ENCODE measurements at regions not wholly inside any gene's neighbourhood (a gene's known extent, or its start where the extent isn't known, plus 50 kb on each side); places are given as distances from the start of the nearest gene placed in this dataset.
"Not testable (repeated sequence)": the region's sequence is repeated elsewhere in the genome, so short reads cannot be mapped to it uniquely, and the experiment has no call there.

DNA sequence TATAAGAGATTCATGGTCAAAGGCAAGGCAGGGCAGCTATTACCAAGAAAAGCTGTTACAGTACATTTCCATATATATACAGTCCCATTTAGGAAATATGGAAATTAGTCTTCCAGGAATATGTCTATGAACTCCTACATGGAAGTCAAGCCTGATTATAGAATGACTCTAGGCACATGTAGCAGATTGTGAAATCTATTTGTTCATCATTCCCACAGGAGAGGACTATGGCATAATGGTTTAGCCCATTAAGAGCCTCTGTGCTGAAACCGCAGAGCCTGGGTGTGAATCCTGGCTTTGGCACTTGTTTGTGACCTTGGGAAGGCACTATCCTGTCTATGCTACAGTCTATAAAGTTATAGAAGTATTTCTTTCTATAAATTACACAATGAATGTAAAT lies 764.8 kb downstream of the RAPGEF2 start:
- no peaks in the 10 kb centered on the region for H3K27me3 ChIP-seq (ENCODE audit: control insufficient read depth in 3 of 3, insufficient read depth in 3 of 3, low read length in 3 of 3)
- no peaks in the 10 kb centered on the region for H3K9me3 ChIP-seq (ENCODE audit: control insufficient read depth in 2 of 2, insufficient read depth in 1 of 2, low read depth in 1 of 2, low read length in 1 of 2)
- no peak overlapping the region for H3K4me3 ChIP-seq (ENCODE audit: low read depth in 1 of 3, low read length in 3 of 3)
- 84 to 96% (median 95%) methylated on average over 1 of the region's 1 CpG for WGBS, 3 donors
- H3K4me1 ChIP-seq (ENCODE audit: control insufficient read depth in 3 of 3, insufficient read depth in 2 of 3, low read depth in 1 of 3, low read length in 2 of 3) = no peaks in the 10 kb centered on the region
- no peaks in the 10 kb centered on the region for H3K36me3 ChIP-seq (ENCODE audit: control insufficient read depth in 3 of 3, insufficient read depth in 2 of 3, low read depth in 1 of 3, low read length in 3 of 3)
- DNase-seq (no peak), FAIRE-seq (no peak)
- no peak overlapping the region for H3K27ac ChIP-seq (ENCODE audit: low read depth in 1 of 3, low read length in 2 of 3)

DNA sequence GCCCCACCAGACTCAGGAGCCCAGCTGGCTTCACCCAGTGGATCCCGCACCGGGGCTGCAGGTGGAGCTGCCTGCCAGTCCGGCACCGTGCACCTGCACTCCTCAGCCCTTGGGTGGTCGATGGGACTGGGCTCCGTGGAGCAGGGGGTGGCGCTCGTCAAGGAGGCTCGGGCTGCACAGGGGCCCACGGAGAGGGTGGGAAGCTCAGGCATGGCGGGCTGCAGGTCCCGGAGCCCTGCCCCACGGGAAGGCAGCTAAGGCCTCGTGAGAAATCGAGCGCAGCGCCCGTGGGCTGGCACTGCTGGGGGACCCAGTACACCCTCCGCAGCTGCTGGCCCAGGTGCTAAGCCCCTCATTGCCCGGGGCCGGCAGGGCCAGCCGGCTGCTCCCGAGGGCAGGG lies 766.1 kb downstream of the RAPGEF2 start:
- 92 to 93% (median 93%) methylated on average over 22 to 23 of the region's 23 CpGs for WGBS, 3 donors
- not testable (repeated sequence) for H3K4me3 ChIP-seq (ENCODE audit: low read depth in 1 of 3, low read length in 3 of 3); H3K9me3 ChIP-seq (ENCODE audit: control insufficient read depth in 2 of 2, insufficient read depth in 1 of 2, low read depth in 1 of 2, low read length in 1 of 2); H3K36me3 ChIP-seq (ENCODE audit: control insufficient read depth in 3 of 3, insufficient read depth in 2 of 3, low read depth in 1 of 3, low read length in 3 of 3); H3K27ac ChIP-seq (ENCODE audit: low read depth in 1 of 3, low read length in 2 of 3); H3K4me1 ChIP-seq (ENCODE audit: control insufficient read depth in 3 of 3, insufficient read depth in 2 of 3, low read depth in 1 of 3, low read length in 2 of 3); H3K27me3 ChIP-seq (ENCODE audit: control insufficient read depth in 3 of 3, insufficient read depth in 3 of 3, low read length in 3 of 3); DNase-seq; FAIRE-seq

DNA sequence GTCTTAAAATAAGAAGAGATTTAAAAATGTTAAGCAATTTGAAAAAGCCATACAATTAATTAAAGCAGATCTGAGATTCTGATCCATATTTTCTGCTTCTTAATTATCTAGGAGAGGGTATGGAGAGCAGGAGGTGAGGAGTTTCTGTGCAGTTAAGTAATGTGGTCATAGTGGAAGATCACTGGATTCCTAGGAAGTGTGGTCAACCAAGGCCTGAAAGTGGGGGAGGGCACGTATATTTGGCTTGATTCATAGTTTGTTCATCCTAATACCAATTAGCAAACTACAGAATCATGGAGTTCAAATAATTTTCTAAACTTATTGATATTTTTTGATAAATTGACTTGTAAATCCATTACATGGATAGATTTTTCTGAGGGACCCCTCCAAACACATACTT lies 768.3 kb downstream of the RAPGEF2 start:
- no peak for DNase-seq
- FAIRE-seq = no peak
- 48 to 79% (median 55%) methylated on average over 1 of the region's 1 CpG for WGBS, 3 donors
- Histone ChIP-seq H3K27ac (ENCODE audit: low read depth in 1 of 3, low read length in 2 of 3) (no peak overlapping the region), H3K27me3 (ENCODE audit: control insufficient read depth in 3 of 3, insufficient read depth in 3 of 3, low read length in 3 of 3) (no peaks in the 10 kb centered on the region), H3K4me1 (ENCODE audit: control insufficient read depth in 3 of 3, insufficient read depth in 2 of 3, low read depth in 1 of 3, low read length in 2 of 3) (no peaks in the 10 kb centered on the region), H3K4me3 (ENCODE audit: low read depth in 1 of 3, low read length in 3 of 3) (no peak overlapping the region), H3K36me3 (ENCODE audit: control insufficient read depth in 3 of 3, insufficient read depth in 2 of 3, low read depth in 1 of 3, low read length in 3 of 3) (no peaks in the 10 kb centered on the region), H3K9me3 (ENCODE audit: control insufficient read depth in 2 of 2, insufficient read depth in 1 of 2, low read depth in 1 of 2, low read length in 1 of 2) (no peaks in the 10 kb centered on the region)

- H3K9me3 ChIP-seq (ENCODE audit: control insufficient read depth in 2 of 2, insufficient read depth in 1 of 2, low read depth in 1 of 2, low read length in 1 of 2) = peaks cover 0 to 3% of the 10 kb centered on the region in 2 donors
- no peaks in the 10 kb centered on the region for H3K27me3 ChIP-seq (ENCODE audit: control insufficient read depth in 3 of 3, insufficient read depth in 3 of 3, low read length in 3 of 3)
- H3K4me1 ChIP-seq (ENCODE audit: control insufficient read depth in 3 of 3, insufficient read depth in 2 of 3, low read depth in 1 of 3, low read length in 2 of 3) = no peaks in the 10 kb centered on the region
- H3K36me3 ChIP-seq (ENCODE audit: control insufficient read depth in 3 of 3, insufficient read depth in 2 of 3, low read depth in 1 of 3, low read length in 3 of 3) = no peaks in the 10 kb centered on the region
- no peak overlapping the region for H3K4me3 ChIP-seq (ENCODE audit: low read depth in 1 of 3, low read length in 3 of 3)
- H3K27ac ChIP-seq (ENCODE audit: low read depth in 1 of 3, low read length in 2 of 3) = no peak overlapping the region
- FAIRE-seq (no peak), DNase-seq (no peak)
- 57 to 76% (median 65%) methylated on average over 3 of the region's 3 CpGs for WGBS, 3 donors
Measured at GRCh38 chr4:159881158-159881557, 778.3 kb downstream of the RAPGEF2 start.

DNA sequence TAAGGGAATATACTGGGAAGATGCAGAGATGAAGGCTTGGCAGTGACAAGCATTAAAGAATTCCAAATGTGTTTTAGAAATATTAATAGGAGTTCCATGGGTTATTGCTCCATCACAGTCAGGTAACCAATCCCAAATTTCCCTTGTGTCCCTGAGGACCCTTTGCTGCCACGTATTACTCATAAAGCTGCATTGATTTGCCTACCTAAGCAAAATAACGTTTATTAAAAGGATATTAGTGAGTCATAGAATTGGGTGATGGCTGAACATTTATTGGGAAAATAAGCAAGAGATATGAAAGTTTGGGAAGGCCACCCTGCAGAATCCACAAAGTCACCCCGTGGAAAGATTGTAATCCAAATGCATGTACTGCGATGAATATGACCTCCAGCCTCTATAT lies 782.1 kb downstream of the RAPGEF2 start:
- no peaks in the 10 kb centered on the region for H3K36me3 ChIP-seq (ENCODE audit: control insufficient read depth in 3 of 3, insufficient read depth in 2 of 3, low read depth in 1 of 3, low read length in 3 of 3)
- H3K4me3 ChIP-seq (ENCODE audit: low read depth in 1 of 3, low read length in 3 of 3) = no peak overlapping the region
- no peaks in the 10 kb centered on the region for H3K27me3 ChIP-seq (ENCODE audit: control insufficient read depth in 3 of 3, insufficient read depth in 3 of 3, low read length in 3 of 3)
- H3K9me3 ChIP-seq (ENCODE audit: control insufficient read depth in 2 of 2, insufficient read depth in 1 of 2, low read depth in 1 of 2, low read length in 1 of 2) = no peaks in the 10 kb centered on the region
- no peak for FAIRE-seq
- H3K4me1 ChIP-seq (ENCODE audit: control insufficient read depth in 3 of 3, insufficient read depth in 2 of 3, low read depth in 1 of 3, low read length in 2 of 3) = no peaks in the 10 kb centered on the region
- WGBS, 3 donors = 63 to 79% (median 67%) methylated on average over 4 of the region's 4 CpGs
- no peak for DNase-seq
- no peak overlapping the region for H3K27ac ChIP-seq (ENCODE audit: low read depth in 1 of 3, low read length in 2 of 3)

GRCh38 chr4:159899596-159899995 lies 796.7 kb downstream of the RAPGEF2 start:
- 69 to 75% (median 71%) methylated on average over 4 of the region's 4 CpGs for whole genome bisulfite sequencing, 3 donors
- no peaks in the 10 kb centered on the region for H3K27me3 ChIP-seq (ENCODE audit: control insufficient read depth in 3 of 3, insufficient read depth in 3 of 3, low read length in 3 of 3)
- no peaks in the 10 kb centered on the region for H3K36me3 ChIP-seq (ENCODE audit: control insufficient read depth in 3 of 3, insufficient read depth in 2 of 3, low read depth in 1 of 3, low read length in 3 of 3)
- H3K4me1 ChIP-seq (ENCODE audit: control insufficient read depth in 3 of 3, insufficient read depth in 2 of 3, low read depth in 1 of 3, low read length in 2 of 3) = no peaks in the 10 kb centered on the region
- no peak for FAIRE-seq
- no peak for DNase-seq
- H3K4me3 ChIP-seq (ENCODE audit: low read depth in 1 of 3, low read length in 3 of 3) = no peak overlapping the region
- no peaks in the 10 kb centered on the region for H3K9me3 ChIP-seq (ENCODE audit: control insufficient read depth in 2 of 2, insufficient read depth in 1 of 2, low read depth in 1 of 2, low read length in 1 of 2)
- no peak overlapping the region for H3K27ac ChIP-seq (ENCODE audit: low read depth in 1 of 3, low read length in 2 of 3)

GRCh38 chr4:159900562-159900961 lies 797.7 kb downstream of the RAPGEF2 start:
- FAIRE-seq (no peak), DNase-seq (no peak)
- no peaks in the 10 kb centered on the region for H3K4me1 ChIP-seq (ENCODE audit: control insufficient read depth in 3 of 3, insufficient read depth in 2 of 3, low read depth in 1 of 3, low read length in 2 of 3)
- no peak overlapping the region for H3K4me3 ChIP-seq (ENCODE audit: low read depth in 1 of 3, low read length in 3 of 3)
- WGBS, 3 donors = 86 to 94% (median 92%) methylated on average over 1 of the region's 1 CpG
- H3K36me3 ChIP-seq (ENCODE audit: control insufficient read depth in 3 of 3, insufficient read depth in 2 of 3, low read depth in 1 of 3, low read length in 3 of 3) = no peaks in the 10 kb centered on the region
- H3K9me3 ChIP-seq (ENCODE audit: control insufficient read depth in 2 of 2, insufficient read depth in 1 of 2, low read depth in 1 of 2, low read length in 1 of 2) = no peaks in the 10 kb centered on the region
- H3K27me3 ChIP-seq (ENCODE audit: control insufficient read depth in 3 of 3, insufficient read depth in 3 of 3, low read length in 3 of 3) = no peaks in the 10 kb centered on the region
- no peak overlapping the region for H3K27ac ChIP-seq (ENCODE audit: low read depth in 1 of 3, low read length in 2 of 3)

GRCh38 chr4:159902648-159903047 lies 799.8 kb downstream of the RAPGEF2 start:
- H3K9me3 ChIP-seq (ENCODE audit: control insufficient read depth in 2 of 2, insufficient read depth in 1 of 2, low read depth in 1 of 2, low read length in 1 of 2) = no peaks in the 10 kb centered on the region
- no peak overlapping the region for H3K27ac ChIP-seq (ENCODE audit: low read depth in 1 of 3, low read length in 2 of 3)
- FAIRE-seq (no peak), DNase-seq (no peak)
- 0 to 7% (median 0%) methylated on average over 1 of the region's 1 CpG for WGBS, 3 donors
- no peaks in the 10 kb centered on the region for H3K4me1 ChIP-seq (ENCODE audit: control insufficient read depth in 3 of 3, insufficient read depth in 2 of 3, low read depth in 1 of 3, low read length in 2 of 3)
- H3K36me3 ChIP-seq (ENCODE audit: control insufficient read depth in 3 of 3, insufficient read depth in 2 of 3, low read depth in 1 of 3, low read length in 3 of 3) = no peaks in the 10 kb centered on the region
- H3K27me3 ChIP-seq (ENCODE audit: control insufficient read depth in 3 of 3, insufficient read depth in 3 of 3, low read length in 3 of 3) = no peaks in the 10 kb centered on the region
- no peak overlapping the region for H3K4me3 ChIP-seq (ENCODE audit: low read depth in 1 of 3, low read length in 3 of 3)

DNA sequence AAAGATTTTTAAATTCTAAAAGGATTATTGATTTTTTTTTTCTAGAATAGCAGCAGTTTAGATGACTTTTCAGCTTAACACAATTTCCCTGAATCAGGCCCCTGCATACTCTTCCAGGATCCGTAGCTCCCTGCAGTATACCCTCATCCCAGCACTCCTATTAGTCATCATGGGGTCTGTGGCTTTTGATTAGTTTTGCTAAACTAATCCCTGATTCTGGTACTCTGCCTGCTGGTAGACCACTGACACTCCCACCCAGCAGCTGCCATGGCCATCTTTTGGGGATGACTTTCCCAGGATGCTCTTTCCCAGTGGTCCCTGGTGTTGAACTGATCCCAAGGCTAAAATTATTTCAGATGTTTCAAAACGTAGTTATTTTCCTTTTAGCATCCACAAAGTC lies 802.0 kb downstream of the RAPGEF2 start:
- H3K27me3 ChIP-seq (ENCODE audit: control insufficient read depth in 3 of 3, insufficient read depth in 3 of 3, low read length in 3 of 3) = no peaks in the 10 kb centered on the region
- FAIRE-seq = no peak
- no peaks in the 10 kb centered on the region for H3K36me3 ChIP-seq (ENCODE audit: control insufficient read depth in 3 of 3, insufficient read depth in 2 of 3, low read depth in 1 of 3, low read length in 3 of 3)
- 31 to 56% (median 38%) methylated on average over 2 of the region's 2 CpGs for WGBS, 3 donors
- no peak overlapping the region for H3K27ac ChIP-seq (ENCODE audit: low read depth in 1 of 3, low read length in 2 of 3)
- no peak for DNase-seq
- no peaks in the 10 kb centered on the region for H3K4me1 ChIP-seq (ENCODE audit: control insufficient read depth in 3 of 3, insufficient read depth in 2 of 3, low read depth in 1 of 3, low read length in 2 of 3)
- no peak overlapping the region for H3K4me3 ChIP-seq (ENCODE audit: low read depth in 1 of 3, low read length in 3 of 3)
- no peaks in the 10 kb centered on the region for H3K9me3 ChIP-seq (ENCODE audit: control insufficient read depth in 2 of 2, insufficient read depth in 1 of 2, low read depth in 1 of 2, low read length in 1 of 2)
